ENCODE measurements at regions not wholly inside any gene's neighbourhood (a gene's known extent, or its start where the extent isn't known, plus 50 kb on each side); places are given as distances from the start of the nearest gene placed in this dataset.
"Not testable (repeated sequence)": the region's sequence is repeated elsewhere in the genome, so short reads cannot be mapped to it uniquely, and the experiment has no call there.

GRCh38 chr5:122696735-122697134, 78.1 kb upstream of the SNX2 start:
- H3K36me3 ChIP-seq (ENCODE audit: control insufficient read depth, insufficient read depth, low read length); H3K27me3 ChIP-seq (ENCODE audit: control insufficient read depth in 2 of 2, insufficient read depth in 2 of 2, low read length in 2 of 2); H3K9me3 ChIP-seq (replicated peaks; ENCODE audit: control insufficient read depth, insufficient read depth, low read depth, low read length); H3K79me2 ChIP-seq (ENCODE audit: control insufficient read depth, insufficient read depth, low read length); ATAC-seq; H3K4me2 ChIP-seq (ENCODE audit: insufficient read depth, low read length); H3K9ac ChIP-seq (ENCODE audit: insufficient read depth in 1 of 2, low read depth in 2 of 2, low read length in 2 of 2); in situ Hi-C loops (cut with MboI); H2AFZ ChIP-seq (ENCODE audit: low read depth, low read length); H3K27ac ChIP-seq (ENCODE audit: extremely low read depth, low read depth, low read length); BruUV-seq (replicated peaks); H3K4me1 ChIP-seq (replicated peaks in 1 of 2; ENCODE audit: control insufficient read depth in 2 of 2, insufficient read depth in 2 of 2, low read length in 2 of 2); DNase-seq (ENCODE audit: extremely low read depth in 1 of 4, low spot score in 3 of 4); H3K9me1 ChIP-seq (ENCODE audit: control insufficient read depth, insufficient read depth, low read length); CTCF ChIA-PET (ENCODE audit: low intra/inter-chr PET ratio); intact Hi-C loops (cut with micrococcal nuclease); H4K20me1 ChIP-seq (replicated peaks; ENCODE audit: control insufficient read depth, insufficient read depth, low read length); H3K4me3 ChIP-seq; FAIRE-seq: not testable (repeated sequence)
- POLR2A ChIA-PET = interaction anchor here (0.8 kb wide), 1 partner anchor 76 kb away, joined by 3 read pairs; no protein-coding TSS in a partner anchor
- 0% methylated on average over 4 of the region's 4 CpGs for WGBS (ENCODE audit: insufficient coverage, low coverage, missing lambda C conversion rate)
- TF ChIP-seq SPI1 (IDR thresholded peaks at IDR 0.05; ENCODE audit: borderline replicate concordance, low read depth, low read length) = 0 out of 2 replicates have a peak, but pooled peaks have one; percentile 2

- H3K9ac ChIP-seq (ENCODE audit: insufficient read depth in 1 of 2, low read depth in 2 of 2, low read length in 2 of 2) = no peak overlapping the region
- no peaks in the 10 kb centered on the region for H3K79me2 ChIP-seq (ENCODE audit: control insufficient read depth, insufficient read depth, low read length)
- H2AFZ ChIP-seq (ENCODE audit: low read depth, low read length) = no peak overlapping the region
- 0% methylated on average over 2 of the region's 2 CpGs for WGBS (ENCODE audit: insufficient coverage, low coverage, missing lambda C conversion rate)
- TF ChIP-seq ATF3 (IDR thresholded peaks at IDR 0.05) (no peak), ATF3 (CRISPR knock-in tag; conservative IDR thresholded peaks at IDR 0.05) (no peak), SMAD3 (CRISPR knock-in tag; conservative IDR thresholded peaks at IDR 0.05) (no peak), TCF15 (CRISPR knock-in tag; IDR thresholded peaks at IDR 0.05) (no peak), FOSL1 (tag; conservative IDR thresholded peaks at IDR 0.05) (no peak), POLR2B (IDR thresholded peaks at IDR 0.05; ENCODE audit: low read depth, partially characterized antibody) (no peak), SRSF1 (IDR thresholded peaks at IDR 0.05; ENCODE audit: low read depth, low read length) (no peak), CREB5 (CRISPR knock-in tag; IDR thresholded peaks at IDR 0.05) (no peak), BRF1 (IDR thresholded peaks at IDR 0.05; ENCODE audit: borderline replicate concordance, extremely low read depth, insufficient read length) (no peak), NEUROD1 (IDR thresholded peaks at IDR 0.05; ENCODE audit: borderline replicate concordance, low read depth, low read length, partially characterized antibody) (no peak)
- H4K20me1 ChIP-seq (replicated peaks; ENCODE audit: control insufficient read depth, insufficient read depth, low read length) = no peaks in the 10 kb centered on the region
- POLR2A ChIA-PET = interaction anchor here (0.8 kb wide), 1 partner anchor 75 kb away, joined by 3 read pairs; no protein-coding TSS in a partner anchor
- intact Hi-C loops (cut with micrococcal nuclease) (no loop called here), in situ Hi-C loops (cut with MboI) (no loop called here)
- H3K36me3 ChIP-seq (ENCODE audit: control insufficient read depth, insufficient read depth, low read length) = no peaks in the 10 kb centered on the region
- no TSS peak for BruUV-seq (replicated peaks)
- no peak overlapping the region for H3K4me2 ChIP-seq (ENCODE audit: insufficient read depth, low read length)
- H3K9me3 ChIP-seq (replicated peaks; ENCODE audit: control insufficient read depth, insufficient read depth, low read depth, low read length) = no peaks in the 10 kb centered on the region
- no peak overlapping the region for H3K4me3 ChIP-seq
- no peaks in the 10 kb centered on the region; a peak in 1 of 5 replicates for H3K27me3 ChIP-seq (ENCODE audit: control insufficient read depth in 2 of 2, insufficient read depth in 2 of 2, low read length in 2 of 2)
- no peak overlapping the region for H3K27ac ChIP-seq (ENCODE audit: extremely low read depth, low read depth, low read length)
- DNase-seq (ENCODE audit: extremely low read depth in 1 of 4, low spot score in 3 of 4) = no peak
- CTCF ChIA-PET (ENCODE audit: low intra/inter-chr PET ratio) = no interaction called here
- no peak for ATAC-seq
- no peaks in the 10 kb centered on the region for H3K4me1 ChIP-seq (replicated peaks in 1 of 2; ENCODE audit: control insufficient read depth in 2 of 2, insufficient read depth in 2 of 2, low read length in 2 of 2)
- no peak for FAIRE-seq
- no peaks in the 10 kb centered on the region for H3K9me1 ChIP-seq (ENCODE audit: control insufficient read depth, insufficient read depth, low read length)
These were observed 77.7 kb upstream of the SNX2 start for GRCh38 chr5:122697191-122697590.
